Right kidney (tissue), 1 donor: ENCODE measurements at regions not wholly inside any gene's neighbourhood (a gene's known extent, or its start where the extent isn't known, plus 50 kb on each side); places are given as distances from the start of the nearest gene placed in this dataset.

Experiments used
- DNase-seq: peaks from one replicate; pipeline ENCODE4 v3.0.0-alpha.2; 2016

DNA sequence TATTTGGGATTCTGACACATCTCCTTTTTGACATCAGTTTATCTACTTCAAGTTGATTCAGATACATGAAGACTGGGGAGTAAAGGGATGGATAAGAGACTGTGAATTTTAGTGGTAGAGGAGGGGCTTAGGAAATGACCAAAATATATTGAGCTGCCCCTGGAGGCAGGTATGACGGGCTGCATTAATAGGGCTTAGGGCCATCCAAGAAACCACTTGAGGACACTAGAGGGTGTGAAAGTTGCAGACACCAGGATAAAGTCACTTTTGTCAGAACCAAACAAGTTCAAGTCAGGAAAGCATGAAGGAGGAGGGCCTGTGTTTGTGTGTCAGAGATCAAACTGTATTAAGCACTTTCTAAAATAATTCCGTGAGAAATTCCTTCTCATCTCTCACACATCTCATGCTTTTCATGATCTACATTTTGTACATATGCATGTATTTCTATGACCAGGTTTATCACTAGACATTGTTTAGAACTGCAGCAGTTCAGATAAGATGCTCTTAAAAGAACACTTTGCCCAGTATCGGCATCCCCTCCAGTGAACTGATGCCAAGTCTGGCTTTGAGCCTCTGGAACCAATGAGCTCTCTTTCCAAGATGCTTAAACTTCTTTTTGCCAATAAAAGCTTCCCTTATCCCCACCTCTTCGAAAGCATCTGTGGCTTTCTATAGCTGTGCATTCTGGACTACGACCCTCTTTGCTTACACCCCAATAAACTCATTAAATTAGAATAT is 136.9 kb downstream of the SLC38A1 start:
- no peak for DNase-seq

DNA sequence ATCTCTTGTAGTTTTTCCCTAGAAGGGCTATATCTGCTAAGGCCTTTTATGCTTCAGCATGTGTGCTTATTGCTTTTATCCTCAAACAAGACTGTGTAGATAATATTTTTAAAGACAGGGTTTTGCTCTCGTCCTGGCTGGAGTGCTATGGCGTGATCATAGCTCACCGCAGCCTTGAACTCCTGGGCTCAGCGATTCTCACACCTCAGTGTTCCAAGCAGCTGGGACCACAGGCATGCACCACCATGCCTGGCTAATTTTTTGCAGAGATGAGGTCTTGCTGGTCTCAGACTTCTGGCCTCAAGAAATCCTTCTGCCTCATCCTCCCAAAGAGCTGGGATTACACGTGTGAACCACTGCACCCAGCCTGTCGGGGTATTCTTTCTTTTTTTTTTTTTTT is 137.3 kb upstream of the SCAF11 start:
- no peak for DNase-seq

DNA sequence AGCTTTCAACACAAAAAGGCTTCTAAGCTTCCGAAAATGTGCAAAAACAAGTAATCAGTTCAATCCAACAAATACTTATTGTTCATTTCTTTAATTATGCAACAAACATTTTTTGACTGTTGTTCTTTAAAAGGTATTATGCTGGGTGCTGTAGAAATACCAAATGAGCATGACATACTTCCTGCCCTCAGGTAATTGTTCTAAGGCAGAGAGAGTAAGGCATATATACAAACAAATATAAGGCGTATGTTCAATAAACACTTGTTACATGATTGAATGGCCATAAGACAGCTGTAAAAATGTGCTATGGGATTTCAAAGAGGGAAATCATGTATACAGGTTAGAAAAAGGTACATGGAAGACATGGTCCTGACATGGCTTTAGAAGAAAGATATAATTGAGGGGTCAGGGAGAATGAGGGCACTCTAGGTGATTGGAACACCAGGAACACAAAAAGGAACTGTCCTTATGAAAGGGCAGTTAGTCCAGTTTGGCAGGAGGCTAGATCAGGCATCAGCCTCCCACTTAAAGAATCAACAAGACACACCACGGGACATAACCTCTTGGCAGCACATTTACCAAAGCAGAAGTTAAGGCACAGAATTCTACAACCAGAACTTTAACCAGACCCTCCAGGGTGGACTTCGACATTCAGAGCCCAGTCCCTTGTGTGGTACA is 135.8 kb upstream of the SCAF11 start:
- no peak for DNase-seq

DNA sequence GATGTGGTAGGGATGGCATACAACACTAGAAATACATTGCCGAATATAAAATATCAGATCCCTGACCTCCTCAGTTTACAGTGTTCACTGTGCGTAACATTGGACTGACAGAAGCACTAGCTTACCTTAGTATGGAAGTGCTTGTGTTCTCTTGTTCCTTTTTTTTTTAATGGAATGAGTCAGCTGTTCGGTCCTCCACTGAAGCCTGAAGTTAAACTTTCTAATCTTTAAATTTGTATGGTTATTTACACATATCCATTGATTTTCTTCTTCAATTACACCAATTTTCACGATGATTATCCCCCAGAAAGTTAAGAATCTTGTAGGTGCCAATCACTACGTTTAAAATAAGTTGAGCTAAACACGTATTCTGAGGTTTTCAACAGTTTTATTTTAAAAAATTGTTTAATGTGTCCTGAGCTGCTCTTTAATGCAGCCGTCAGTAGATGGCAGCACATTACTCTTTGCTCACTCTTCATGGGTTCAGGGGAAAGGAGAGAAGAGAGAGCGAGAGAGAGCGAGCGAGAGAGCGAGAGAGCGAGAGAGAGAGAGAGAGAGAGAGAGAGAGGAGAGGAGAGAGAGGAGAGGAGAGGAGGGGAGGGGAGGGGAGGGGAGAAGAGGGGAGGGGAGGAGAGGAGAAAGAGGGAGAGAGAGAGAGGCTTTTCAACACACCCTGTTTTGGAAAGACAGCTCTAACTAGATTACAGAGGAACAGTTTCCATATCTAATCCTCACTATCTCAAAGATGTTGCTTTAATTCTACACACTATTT is 134.7 kb upstream of the SCAF11 start:
- no peak for DNase-seq

DNA sequence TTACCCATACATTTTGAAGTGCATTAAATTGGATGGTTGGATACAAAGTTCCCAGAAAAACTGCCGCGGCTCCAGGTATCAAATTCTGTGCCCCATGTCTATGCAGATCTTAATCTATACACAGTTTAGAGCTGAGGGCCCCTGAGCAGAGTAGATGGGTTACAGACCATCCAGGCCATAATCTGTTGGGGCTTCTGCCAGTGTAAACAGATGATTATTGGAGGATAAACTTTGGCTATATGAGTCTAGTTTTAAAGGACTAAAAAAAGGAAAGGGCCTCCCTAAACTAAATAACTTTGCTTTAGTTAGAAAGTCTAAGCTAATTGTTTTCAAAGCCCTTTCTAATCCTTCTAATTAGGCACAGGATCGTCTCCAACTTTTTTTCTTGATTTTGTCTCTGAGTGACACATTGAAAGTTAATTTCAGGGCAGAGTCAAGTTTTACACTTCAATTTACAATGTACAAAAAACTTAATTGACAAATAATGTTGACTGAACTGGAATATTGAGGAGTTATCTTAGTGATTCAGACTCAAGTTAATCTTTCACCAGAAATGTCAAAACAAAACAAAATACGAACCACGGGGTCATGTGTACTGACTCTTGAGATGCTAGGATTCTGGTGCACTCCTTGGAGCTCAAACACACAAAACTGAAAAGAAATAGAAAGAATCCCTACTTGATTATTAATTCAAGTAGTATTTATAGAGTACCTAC is 133.9 kb upstream of the SCAF11 start:
- no peak for DNase-seq

DNA sequence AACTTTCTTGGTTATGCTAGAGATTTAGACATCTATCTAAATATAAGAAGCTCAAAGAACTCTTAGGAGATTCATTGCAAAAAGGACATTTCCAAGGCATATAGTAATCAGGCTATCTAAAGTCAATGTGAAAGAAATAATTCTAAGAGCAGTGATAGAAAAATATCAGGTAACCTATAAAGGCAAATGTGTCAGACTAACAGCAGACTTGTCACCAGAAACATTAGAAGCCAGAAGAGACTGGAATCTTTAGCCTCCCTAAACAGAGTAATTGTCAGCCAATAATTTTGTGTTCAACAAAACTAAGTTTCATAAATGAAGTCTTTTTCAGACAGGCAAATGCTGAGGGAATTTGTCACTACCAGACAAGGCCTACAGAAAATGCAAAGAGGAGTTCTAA is 122.0 kb upstream of the SCAF11 start:
- DNase-seq, result no peak

DNA sequence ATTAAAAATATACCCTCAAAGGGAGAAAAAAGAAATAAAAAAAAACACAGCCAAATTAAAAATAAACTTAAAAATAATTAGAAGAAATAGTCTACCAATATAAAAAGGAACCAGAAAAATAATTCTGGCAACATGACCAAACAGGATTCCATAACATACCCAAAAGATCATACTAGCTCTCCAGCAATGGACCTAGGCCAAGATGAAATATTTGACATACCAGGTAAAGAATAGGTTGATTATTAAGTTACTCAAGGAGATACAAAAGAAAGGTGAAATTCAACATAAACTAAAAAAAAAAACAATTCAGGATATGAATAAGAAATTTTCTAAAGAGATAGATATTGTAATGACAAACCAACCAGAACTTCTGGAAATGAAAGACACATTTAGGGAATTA is 121.3 kb upstream of the SCAF11 start:
- no peak for DNase-seq

DNA sequence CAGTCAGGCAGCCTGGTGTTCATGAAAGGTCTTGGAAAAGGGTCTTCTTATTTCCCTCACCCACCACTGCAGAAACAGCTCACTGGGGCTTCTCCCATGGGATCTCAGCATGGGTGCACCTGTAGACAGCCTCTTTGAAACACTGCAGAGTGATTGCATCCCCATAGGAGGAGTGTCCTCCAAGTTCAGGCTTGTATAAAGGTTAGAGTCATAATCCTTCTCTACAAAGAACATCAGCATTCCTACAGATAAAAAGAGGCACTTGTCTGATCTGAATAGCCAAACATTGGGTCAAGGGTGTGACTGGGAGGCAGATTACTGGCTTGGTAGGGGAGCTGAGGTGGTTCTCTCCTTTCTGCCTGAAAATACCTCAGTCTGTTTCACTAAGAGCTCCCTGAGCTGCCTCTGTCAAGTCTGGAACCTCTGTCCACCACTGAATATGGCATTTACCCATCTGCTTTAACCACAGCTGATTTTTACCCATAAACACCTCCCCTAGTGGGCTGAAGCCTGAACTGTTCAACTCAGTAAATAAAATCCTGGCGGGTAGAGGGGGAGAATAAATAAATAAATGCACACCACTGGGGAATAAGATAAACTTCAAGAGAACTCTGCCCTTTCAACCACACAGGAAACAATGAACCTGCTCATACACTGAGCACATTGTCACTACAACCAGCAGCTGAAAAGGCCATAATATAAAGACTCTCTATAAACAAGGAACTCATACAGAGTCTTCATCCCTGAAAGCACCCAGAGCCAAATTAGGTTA is 120.7 kb upstream of the SCAF11 start:
- no peak for DNase-seq

DNA sequence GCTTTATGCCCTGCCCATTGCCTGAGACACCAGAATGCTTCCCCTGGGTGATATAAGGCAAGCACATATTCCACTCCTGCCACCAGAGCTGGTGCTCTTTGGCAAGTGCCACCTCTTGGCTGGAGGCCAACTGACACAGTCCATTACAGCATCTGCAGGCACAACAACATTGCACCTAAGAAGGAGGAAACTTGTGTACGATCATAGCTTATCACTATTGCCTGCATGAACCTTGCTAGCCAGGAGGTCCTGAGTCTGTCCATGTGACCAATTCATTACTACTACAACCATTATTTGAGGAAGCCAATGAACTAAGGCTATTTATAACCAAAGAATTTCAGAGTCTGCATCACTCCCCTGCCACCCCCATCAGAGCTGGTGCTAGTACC is 119.8 kb upstream of the SCAF11 start:
- no peak for DNase-seq

DNA sequence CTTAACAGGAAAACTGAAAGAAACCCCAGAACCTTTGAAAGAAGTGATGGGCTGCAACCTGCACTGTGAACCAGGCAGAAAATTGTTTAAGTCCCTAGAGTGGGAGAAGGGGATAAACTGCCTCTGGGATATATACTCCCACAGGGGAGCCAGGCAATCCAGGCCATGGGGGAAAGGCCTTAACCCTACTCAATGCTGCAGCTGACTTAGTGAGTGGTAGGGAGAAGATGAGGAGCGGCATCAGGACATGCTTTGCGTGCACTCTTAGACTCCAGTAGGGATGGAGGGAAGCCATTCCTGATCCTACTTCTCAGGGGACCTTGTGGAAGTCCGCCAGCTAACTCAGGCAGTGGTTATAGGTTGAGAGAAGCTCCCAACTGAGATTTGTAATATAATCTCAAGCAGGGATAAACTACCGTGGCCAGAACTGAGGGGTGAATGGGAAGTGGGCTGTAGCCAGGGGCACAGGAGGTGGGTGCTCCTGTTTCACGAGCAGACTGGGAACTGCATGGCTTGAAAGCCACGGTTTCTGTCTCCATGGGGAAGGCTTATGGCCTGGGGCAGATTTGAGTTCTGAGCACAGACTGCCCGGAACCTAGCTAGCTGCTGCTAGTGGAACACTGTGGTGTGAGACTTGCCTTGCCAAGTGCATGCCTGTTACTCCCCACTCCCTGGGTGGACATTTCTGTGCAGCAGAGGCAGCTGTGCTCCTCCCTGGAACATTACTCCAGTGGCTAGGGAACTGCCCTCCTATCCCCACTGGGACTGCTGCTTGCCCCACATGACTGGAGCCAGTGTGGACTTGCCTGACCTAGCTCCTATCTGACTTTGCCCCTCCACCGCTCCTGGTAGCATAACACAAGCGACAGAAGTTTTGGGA is 119.2 kb upstream of the SCAF11 start:
- DNase-seq, result no peak

DNA sequence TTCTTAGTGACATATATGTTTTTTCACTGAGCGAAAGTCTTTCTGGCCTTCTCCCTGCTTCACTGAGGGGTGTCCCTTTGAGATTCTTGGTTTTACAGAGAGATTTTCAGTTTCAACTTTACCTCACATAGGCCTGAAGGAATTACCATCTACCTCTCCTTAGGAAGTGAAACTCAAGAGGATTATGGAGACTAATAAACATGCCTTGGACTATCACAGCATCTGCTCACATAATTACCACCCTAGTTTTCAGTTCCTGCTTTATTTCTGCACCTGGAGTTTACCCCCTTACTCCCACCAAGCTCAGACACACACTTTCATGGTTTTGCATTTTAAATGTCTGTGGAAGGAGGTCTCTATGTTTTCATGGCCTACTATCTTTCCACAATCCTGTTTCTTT is 118.3 kb upstream of the SCAF11 start:
- DNase-seq, result no peak

DNA sequence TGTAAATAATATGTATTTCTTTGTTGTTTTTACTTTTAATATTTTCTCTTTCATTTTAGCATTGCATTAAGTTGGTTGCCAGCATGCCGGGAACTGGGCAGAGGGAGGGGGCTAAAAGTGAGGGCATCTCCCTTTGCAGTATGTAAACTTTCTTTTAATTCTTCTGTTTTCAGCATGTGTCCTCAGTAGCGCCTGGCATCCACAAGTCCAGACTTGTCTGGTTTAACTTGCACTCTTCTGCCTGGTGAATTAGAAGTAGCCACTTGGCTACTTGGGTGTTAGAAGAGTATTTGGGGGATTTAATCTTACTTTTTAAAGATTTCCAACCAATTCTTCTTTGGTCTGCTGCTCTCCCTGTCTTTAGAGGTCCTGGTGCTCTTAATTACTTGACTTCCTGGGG is 117.2 kb upstream of the SCAF11 start:
- no peak for DNase-seq

DNA sequence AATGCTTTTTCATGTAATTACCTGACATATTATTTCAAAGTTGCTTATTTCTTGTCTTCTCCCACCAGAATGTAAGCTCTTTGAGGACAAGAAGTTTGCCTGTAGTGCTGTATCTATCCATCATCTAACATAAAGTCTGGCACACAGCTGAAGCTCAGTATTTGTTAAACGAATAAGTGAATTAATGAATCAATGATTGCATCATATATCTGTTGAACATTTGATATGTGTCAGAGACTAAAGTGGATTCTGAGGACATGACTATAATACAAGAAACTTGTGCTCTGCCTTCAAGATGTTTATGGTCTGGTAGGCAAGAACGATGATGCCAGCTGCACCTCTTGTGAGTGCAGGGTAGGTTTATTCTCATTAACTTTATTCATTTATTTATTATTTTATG is 115.4 kb upstream of the SCAF11 start:
- no peak for DNase-seq

DNA sequence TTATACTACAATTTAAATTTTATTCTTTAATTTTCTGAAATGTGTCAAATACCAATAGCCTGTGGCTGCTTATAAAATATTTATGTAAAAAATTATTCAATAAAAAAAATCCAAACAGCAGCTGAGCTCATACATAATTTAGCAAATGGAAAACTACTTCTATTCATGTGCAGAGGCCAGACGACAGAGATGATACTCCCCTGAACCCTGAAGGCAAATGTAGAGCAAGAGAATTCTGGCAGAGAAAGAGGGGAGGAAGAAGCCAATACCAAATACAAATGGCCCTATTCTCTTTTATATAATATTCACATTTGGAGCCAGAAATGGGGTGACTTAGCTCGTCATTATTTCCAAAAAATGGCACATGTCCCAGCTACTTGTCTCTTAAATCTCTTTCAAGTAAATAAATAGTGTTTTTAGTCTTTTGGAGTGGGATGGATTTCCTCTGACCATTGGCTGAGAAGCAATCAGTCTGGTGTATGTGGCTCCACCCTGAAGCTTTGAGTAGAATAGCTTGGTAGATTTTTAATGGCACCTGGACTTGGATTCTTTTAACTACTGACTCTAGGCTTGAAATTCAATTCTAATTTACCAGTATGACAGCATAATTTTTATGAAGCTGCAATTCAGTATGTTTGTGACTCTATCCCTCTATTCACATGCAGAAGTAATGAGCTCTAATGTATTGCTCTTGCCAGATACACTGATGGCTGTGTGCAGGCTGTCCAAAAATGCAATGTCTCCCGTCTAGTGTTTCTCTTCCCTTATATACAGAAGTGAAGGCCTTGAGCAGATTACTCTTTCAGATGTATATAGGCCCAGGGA is 113.4 kb upstream of the SCAF11 start:
- no peak for DNase-seq

DNA sequence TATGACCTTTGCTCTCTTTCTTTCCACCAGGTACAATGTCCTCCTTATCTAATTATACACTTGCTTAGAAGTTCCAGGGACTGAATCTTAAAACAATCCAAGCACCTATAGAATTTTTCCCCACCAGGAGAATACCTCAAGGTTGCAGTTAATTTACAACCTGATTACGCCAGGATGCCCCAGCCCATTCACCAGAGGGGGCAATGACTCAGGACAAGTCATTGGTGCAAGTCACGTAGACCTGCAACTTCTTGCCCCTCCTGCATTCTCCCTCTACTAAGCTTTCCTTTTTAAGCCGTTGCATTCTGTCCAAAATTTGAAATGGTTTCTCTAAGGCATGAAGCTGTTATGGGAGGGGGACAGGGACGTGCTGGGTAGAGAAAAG is 111.1 kb upstream of the SCAF11 start:
- no peak for DNase-seq

DNA sequence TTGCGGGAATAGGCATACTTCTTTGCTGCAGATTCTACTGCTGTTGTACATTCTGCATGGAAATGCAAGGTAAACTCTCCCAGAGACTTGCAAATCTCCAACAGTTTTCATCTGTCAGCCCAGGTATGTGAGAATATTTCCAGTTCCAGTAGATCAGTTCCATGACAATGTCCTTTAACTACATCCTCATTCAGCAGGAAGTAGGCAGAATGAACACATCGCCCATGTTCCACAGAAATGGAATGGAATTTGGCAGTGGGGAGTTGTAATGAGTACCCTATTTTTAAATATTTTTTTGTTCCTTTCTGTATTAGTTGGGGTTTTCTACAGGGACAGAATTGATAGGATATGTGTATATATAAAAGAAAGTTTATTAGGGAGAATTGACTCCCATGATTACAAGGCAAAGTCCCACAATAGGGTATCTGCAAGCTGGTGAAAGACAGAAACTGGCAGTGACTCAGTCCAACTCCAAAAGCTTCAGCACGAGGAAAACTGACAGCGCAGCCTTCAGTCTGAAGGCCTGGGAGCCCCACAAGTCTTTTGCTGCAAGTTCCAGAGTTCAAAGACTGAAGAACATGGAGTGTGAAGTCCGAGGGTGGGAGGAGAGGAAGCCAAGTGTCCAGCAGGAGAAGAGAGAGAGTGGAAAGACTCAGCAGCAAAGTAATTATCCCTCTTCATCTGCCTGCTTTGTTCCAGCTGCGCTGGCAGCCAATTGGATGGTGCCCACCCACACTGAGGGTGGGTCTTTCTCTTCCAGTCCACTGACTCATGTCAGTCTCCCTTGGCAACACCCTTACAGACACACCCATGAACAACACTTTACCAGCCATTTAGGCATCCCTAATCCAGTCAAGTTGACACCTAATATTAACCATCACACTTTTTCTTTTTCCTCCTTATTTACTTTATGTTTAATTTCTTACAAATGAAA is 110.4 kb upstream of the SCAF11 start:
- DNase-seq, result no peak

DNA sequence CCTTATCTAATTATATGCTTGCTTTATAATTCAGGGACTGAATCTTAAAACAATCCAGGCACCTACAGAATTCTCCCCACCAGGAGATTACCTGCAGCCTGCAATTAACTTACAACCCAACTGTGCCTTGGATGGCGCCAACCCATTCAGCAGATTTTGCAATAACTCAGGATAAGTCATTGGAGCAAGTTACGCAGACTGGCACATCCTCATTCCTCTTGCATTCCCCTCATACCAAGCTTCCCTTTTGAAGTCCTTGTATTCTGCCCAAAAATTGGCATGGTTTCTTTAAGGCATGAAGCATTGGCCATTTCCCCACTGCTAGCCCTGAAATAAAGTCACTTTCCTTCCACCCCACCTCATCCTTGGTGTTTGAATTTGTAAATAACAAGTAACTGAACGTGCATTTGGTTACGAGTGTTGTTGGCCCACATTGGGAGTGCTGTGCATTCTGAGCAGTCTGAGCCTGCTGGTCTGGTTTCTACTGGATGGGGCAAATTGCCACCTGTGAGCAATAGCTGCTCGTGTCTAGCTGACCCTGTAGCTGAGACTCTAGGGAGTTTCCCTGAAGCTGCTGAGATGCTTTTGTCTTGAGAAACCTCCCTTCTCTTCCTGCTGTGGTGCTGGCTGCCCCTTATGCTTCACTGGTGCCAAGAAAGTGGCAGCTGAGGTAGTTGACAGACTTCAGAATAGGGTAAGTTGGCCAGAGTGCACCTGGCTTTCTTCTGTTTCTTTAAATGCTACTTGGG is 99.2 kb upstream of the SCAF11 start:
- DNase-seq, result no peak

DNA sequence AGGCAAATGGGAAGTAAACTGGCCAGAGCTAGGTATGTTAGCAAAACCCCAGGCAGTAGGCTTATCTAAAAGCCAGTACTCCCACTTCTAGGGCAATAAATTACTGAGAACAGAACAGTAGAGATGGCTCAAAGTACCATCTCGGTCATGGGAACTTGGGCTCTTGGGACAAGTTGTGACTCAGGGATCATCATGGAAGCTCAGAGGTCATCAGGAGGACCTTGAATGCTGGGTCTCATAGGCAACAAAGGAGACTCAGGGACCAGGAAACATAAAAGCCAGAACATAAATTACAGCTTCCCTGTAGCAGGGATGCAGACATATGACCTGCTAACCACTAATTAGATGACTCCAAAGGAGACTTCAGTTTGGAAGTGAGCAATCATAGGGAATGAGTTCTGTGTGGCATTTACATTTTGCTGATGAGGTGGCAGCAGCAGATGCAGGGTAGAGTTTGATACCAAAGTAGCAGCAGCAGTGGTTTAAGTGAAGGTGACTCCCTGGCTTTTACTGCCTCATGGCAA is 97.6 kb upstream of the SCAF11 start:
- DNase-seq, result no peak
